Liver (tissue), 8 donors: ENCODE measurements at regions not wholly inside any gene's neighbourhood (a gene's known extent, or its start where the extent isn't known, plus 50 kb on each side); places are given as distances from the start of the nearest gene placed in this dataset.

Experiments used
- DNase-seq: peaks from one replicate; pipeline ENCODE4 v3.0.0-alpha.2; 2017; ENCODE audit warnings: low spot score
- H3K27ac ChIP-seq, 2 donors: one replicate each; pipeline ENCODE4 v1.7.0; 2013; ENCODE audit warnings: inconsistent platforms in 2 of 2, low read length in 2 of 2, control low read depth in 1 of 2, low read depth in 1 of 2, mild to moderate bottlenecking in 1 of 2
- H3K27me3 ChIP-seq, 4 donors: one replicate each; pipeline versions ENCODE4 v1.6.1 to v1.7.0; 2013; ENCODE audit warnings: low read length in 3 of 4, inconsistent platforms in 1 of 4, mild to moderate bottlenecking in 1 of 4, moderate library complexity in 1 of 4; ENCODE audit not compliant: control insufficient read depth in 4 of 4, insufficient read depth in 4 of 4
- H3K36me3 ChIP-seq, 4 donors: one replicate each; pipeline versions ENCODE4 v1.6.1 to v1.7.0; 2013; ENCODE audit warnings: low read length in 3 of 4, mild to moderate bottlenecking in 3 of 4, low read depth in 1 of 4, moderate library complexity in 1 of 4; ENCODE audit not compliant: control insufficient read depth in 4 of 4, insufficient read depth in 3 of 4
- H3K4me1 ChIP-seq, 4 donors: one replicate each; pipeline versions ENCODE4 v1.6.1 to v1.7.0; 2013; ENCODE audit warnings: low read length in 3 of 4, mild to moderate bottlenecking in 3 of 4, moderate library complexity in 1 of 4; ENCODE audit not compliant: control insufficient read depth in 4 of 4, insufficient read depth in 4 of 4
- H3K4me3 ChIP-seq, 3 donors: one replicate each; pipeline versions ENCODE4 v1.6.1 to v1.7.0; 2013; ENCODE audit warnings: low read length in 3 of 3, control low read depth in 1 of 3, low read depth in 1 of 3, mild to moderate bottlenecking in 1 of 3
- H3K9ac ChIP-seq, 2 donors: one replicate each; pipeline ENCODE4 v1.7.0; 2013; ENCODE audit warnings: low read length in 2 of 2, mild to moderate bottlenecking in 2 of 2, moderate library complexity in 2 of 2, control low read depth in 1 of 2, low read depth in 1 of 2
- H3K9me3 ChIP-seq, 4 donors: one replicate each; pipeline versions ENCODE4 v1.6.1 to v1.7.0; 2013; ENCODE audit warnings: low read length in 3 of 4; ENCODE audit not compliant: control insufficient read depth in 4 of 4
- CTCF ChIP-seq: fragments of 150-350 bp; IDR thresholded peaks from 2 replicates; pipeline ENCODE4 v1.5.1; 2017; ENCODE audit warnings: improper control_type of control experiment, low read depth, low read length; ENCODE audit not compliant: missing input control
- FOXA2 ChIP-seq: IDR thresholded peaks from 2 replicates; pipeline ENCODE4 v1.6.1; 2016; ENCODE audit warnings: antibody characterized with exemption
- GABPA ChIP-seq, 2 donors: IDR thresholded peaks in 1 of 2; conservative IDR thresholded peaks in 1 of 2; 2 replicates each; pipeline ENCODE4 v1.6.1; 2016; ENCODE audit warnings: antibody characterized with exemption in 2 of 2, mild to moderate bottlenecking in 1 of 2, moderate library complexity in 1 of 2
- HNF4A ChIP-seq, 2 donors: conservative IDR thresholded peaks; 2 replicates each; pipeline ENCODE4 v1.6.1; 2016; ENCODE audit warnings: antibody characterized with exemption in 2 of 2, mild to moderate bottlenecking in 2 of 2
- JUND ChIP-seq, 2 donors: IDR thresholded peaks; 2 replicates each; pipeline ENCODE4 v1.6.1; 2016; ENCODE audit warnings: antibody characterized with exemption in 2 of 2
- NR2F2 ChIP-seq: IDR thresholded peaks from 2 replicates; pipeline ENCODE4 v1.6.1; 2016; ENCODE audit warnings: antibody characterized with exemption
- RAD21 ChIP-seq, 2 donors: IDR thresholded peaks; 2 replicates each; pipeline ENCODE4 v1.6.1; 2016; ENCODE audit warnings: antibody characterized with exemption in 2 of 2, mild to moderate bottlenecking in 2 of 2
- REST ChIP-seq: IDR thresholded peaks from 2 replicates; pipeline ENCODE4 v1.6.1; 2016; ENCODE audit warnings: antibody characterized with exemption, mild to moderate bottlenecking
- RXRA ChIP-seq, 2 donors: IDR thresholded peaks; 2 replicates each; pipeline ENCODE4 v1.6.1; 2017 to 2018; ENCODE audit warnings: antibody characterized with exemption in 2 of 2, mild to moderate bottlenecking in 1 of 2
- SP1 ChIP-seq: IDR thresholded peaks from 2 replicates; pipeline ENCODE4 v1.6.1; 2018; ENCODE audit warnings: antibody characterized with exemption, mild to moderate bottlenecking
- TAF1 ChIP-seq: conservative IDR thresholded peaks from 2 replicates; pipeline ENCODE4 v1.6.1; 2016; ENCODE audit warnings: antibody characterized with exemption, mild to moderate bottlenecking
- YY1 ChIP-seq: IDR thresholded peaks from 2 replicates; pipeline ENCODE4 v1.6.1; 2016; ENCODE audit warnings: antibody characterized with exemption, mild to moderate bottlenecking
- WGBS: extraction: QIAGEN DNeasy Blood & Tissue Kit; methylation state at CpG from one replicate; pipeline ENCODE4 v1.1.7; 2013; 5-methylcytosine and 5-hydroxymethylcytosine counted together
- donor health status: healthy.
- donor health status: healthy.
- donor health status: healthy.
- donor health status: healthy.
- donor health status: healthy.

GRCh38 chr9:103809745-103810144 is 284.4 kb upstream of the SMC2 start (continued):
- TF ChIP-seq GABPA (IDR thresholded peaks at IDR 0.05 in 1 of 2, conservative IDR thresholded peaks at IDR 0.05 in 1 of 2) (no peak), CTCF (no peak), HNF4A (conservative IDR thresholded peaks at IDR 0.05) (no peak), NR2F2 (no peak), SP1 (no peak), TAF1 (no peak)

- Histone ChIP-seq H3K4me3 (no peak overlapping the region), H3K27me3 (no peaks in the 10 kb centered on the region), H3K27ac (no peak overlapping the region), H3K36me3 (no peaks in the 10 kb centered on the region), H3K9me3 (peaks cover 0 to 2% (median 0%) of the 10 kb centered on the region in 4 donors), H3K4me1 (no peaks in the 10 kb centered on the region), H3K9ac (no peak overlapping the region)
- DNase-seq = no peak
- TF ChIP-seq RAD21 (IDR thresholded peaks at IDR 0.05) (no peak), GABPA (IDR thresholded peaks at IDR 0.05 in 1 of 2, conservative IDR thresholded peaks at IDR 0.05 in 1 of 2) (no peak), RXRA (IDR thresholded peaks at IDR 0.05) (no peak), SP1 (no peak), YY1 (no peak), TAF1 (no peak), FOXA2 (no peak)
These were observed 282.6 kb upstream of the SMC2 start for GRCh38 chr9:103811462-103811861.

- H3K9me3 ChIP-seq = peaks cover 0 to 2% (median 0%) of the 10 kb centered on the region in 4 donors
- no peaks in the 10 kb centered on the region for H3K27me3 ChIP-seq
- no peak overlapping the region for H3K4me3 ChIP-seq
- no peak overlapping the region for H3K9ac ChIP-seq
- no peaks in the 10 kb centered on the region for H3K36me3 ChIP-seq
- no peak overlapping the region for H3K27ac ChIP-seq
- no peaks in the 10 kb centered on the region for H3K4me1 ChIP-seq
- 68% methylated on average over 4 of the region's 4 CpGs for WGBS
- DNase-seq = no peak
- TF ChIP-seq FOXA2 (no peak), REST (no peak), HNF4A (conservative IDR thresholded peaks at IDR 0.05) (no peak), RAD21 (IDR thresholded peaks at IDR 0.05) (no peak), GABPA (IDR thresholded peaks at IDR 0.05 in 1 of 2, conservative IDR thresholded peaks at IDR 0.05 in 1 of 2) (no peak), NR2F2 (no peak), SP1 (no peak), JUND (IDR thresholded peaks at IDR 0.05) (no peak)
These were observed 278.0 kb upstream of the SMC2 start for GRCh38 chr9:103816146-103816545.
